ENCODE measurements at regions not wholly inside any gene's neighbourhood (a gene's known extent, or its start where the extent isn't known, plus 50 kb on each side); places are given as distances from the start of the nearest gene placed in this dataset.
"Not testable (repeated sequence)": the region's sequence is repeated elsewhere in the genome, so short reads cannot be mapped to it uniquely, and the experiment has no call there.

GRCh38 chr12:105575235-105575634 lies 244.7 kb downstream of the C12orf75 start:
- in situ Hi-C loops (cut with MboI; ENCODE audit: low sequenced_read_pairs) = no loop called here

DNA sequence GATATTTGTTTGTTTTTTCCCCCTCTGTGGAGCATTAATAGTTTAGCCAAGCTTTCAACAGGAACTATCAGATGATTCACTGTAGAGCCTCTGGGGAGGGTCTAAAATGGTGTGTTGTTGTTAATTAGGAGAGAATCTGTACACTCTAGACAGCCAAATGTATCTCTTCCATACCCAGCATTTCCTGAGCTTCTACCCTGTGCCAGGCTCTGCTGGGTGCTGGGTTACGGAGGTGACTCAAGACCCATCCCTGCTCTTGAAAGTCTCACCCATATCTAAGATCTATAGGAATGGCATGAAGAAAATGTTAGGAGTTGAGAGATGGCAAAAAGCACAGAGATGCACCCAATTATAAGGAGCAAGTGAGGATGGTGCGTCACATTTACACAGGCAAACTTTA lies 245.8 kb downstream of the C12orf75 start:
- in situ Hi-C loops (cut with MboI; ENCODE audit: low sequenced_read_pairs) = no loop called here

DNA sequence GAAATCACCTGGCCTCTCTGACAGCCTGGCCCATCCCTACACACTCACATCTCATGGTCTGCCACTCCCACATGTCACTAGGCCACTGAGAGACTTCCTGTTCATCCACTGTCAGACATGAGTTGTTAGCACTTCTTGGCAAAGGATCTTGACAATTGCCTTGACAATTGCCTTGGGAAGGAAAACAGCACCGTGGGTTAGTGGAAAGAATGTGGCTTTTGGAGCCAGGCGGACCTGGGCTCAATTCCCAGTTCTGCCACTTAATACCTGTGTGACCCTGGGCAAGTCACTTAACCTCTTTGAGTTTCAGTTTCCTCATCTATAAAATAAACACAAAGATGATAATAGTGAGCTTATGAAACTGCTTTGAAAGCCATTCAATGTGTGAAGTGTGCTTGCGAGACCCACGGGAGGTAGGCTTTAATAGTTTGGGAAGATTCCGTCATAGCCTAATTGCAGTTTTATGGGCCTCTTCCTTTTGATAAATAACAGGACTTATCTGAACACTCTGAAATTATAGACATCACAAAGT lies 250.4 kb downstream of the C12orf75 start:
- in situ Hi-C loops (cut with MboI; ENCODE audit: low sequenced_read_pairs) = no loop called here

GRCh38 chr12:105581420-105581819 lies 250.9 kb downstream of the C12orf75 start:
- in situ Hi-C loops (cut with MboI; ENCODE audit: low sequenced_read_pairs) = no loop called here

- in situ Hi-C loops (cut with MboI; ENCODE audit: low sequenced_read_pairs) = no loop called here
Measured at GRCh38 chr12:105585107-105585506, 254.6 kb downstream of the C12orf75 start.

DNA sequence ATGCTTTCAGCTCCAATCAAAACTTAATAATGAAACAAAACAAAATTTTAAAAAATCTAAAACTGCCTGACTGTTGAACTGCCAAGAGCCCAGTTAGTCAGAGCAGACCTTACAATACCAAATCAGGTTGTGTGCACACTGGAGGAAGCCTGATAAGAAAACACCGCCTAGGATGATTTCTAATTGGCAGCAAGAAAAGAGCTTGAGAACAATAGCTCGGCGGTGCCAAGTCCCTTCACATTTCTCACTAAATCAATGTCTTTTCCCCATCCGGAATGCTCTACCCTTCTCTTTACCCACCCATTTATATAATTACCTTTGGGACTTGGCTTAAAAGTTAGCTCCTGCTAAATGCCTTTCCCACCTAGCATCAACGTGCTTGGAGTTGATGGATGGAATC lies 256.7 kb downstream of the C12orf75 start:
- in situ Hi-C loops (cut with MboI; ENCODE audit: low sequenced_read_pairs) = no loop called here

DNA sequence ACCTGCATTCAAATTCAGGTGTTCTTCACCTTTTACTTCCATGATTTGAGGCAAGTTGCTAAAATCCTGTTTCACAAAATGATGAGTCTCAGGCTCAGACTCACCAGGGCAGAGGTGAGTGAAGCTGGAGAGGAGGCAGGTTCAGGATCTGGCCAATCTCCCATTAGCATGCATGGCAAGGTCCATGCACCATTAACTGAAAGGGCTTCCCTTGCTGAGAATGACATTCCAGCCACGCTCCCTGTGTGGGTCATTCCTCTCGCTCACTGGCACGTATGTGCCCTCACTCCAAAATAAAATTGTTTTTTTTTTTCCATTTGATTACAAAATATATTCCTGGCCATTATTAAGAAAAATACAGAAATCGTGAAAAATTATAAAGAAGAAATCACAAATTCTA lies 257.6 kb downstream of the C12orf75 start:
- in situ Hi-C loops (cut with MboI; ENCODE audit: low sequenced_read_pairs) = no loop called here

DNA sequence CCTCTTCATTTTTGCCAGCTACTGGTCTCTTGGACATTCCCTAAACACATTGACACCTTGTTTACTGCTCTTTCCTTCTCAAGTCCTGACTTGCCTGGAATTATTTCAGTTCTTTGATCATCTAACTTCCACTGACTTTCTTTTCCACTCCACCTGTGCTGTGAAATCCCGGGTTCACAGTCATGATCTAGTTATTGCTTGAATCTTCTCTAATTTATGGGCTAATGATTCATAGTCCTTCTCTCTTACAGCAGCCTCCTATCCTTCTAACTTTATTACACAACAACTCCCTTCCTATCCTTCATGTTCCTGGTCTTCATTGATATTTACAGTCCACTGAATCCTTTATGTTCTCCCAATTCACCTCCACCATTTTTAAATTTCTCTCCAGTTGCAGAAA lies 260.1 kb downstream of the C12orf75 start:
- in situ Hi-C loops (cut with MboI; ENCODE audit: low sequenced_read_pairs) = no loop called here

GRCh38 chr12:105595440-105595839 lies 264.9 kb downstream of the C12orf75 start:
- in situ Hi-C loops (cut with MboI; ENCODE audit: low sequenced_read_pairs) = no loop called here

DNA sequence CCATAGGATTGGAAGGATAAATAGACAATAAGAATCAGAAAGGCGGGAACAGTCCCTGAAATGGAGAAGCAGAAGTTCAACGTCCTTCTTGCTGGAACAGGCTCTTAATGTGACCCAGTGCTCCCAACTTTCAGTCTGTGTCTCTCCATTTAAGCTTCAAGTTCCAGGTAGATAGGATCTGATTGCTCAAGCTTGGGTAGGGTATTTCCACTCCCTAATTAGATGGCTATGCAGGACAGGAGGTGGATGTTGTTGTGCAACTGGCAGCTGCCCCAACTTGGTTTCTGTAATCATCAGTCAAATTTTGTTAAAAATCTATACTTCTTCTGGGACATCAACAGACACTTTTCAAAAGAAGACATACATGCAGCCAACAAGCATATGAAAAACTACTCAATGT lies 266.2 kb downstream of the C12orf75 start:
- in situ Hi-C loops (cut with MboI; ENCODE audit: low sequenced_read_pairs) = no loop called here

DNA sequence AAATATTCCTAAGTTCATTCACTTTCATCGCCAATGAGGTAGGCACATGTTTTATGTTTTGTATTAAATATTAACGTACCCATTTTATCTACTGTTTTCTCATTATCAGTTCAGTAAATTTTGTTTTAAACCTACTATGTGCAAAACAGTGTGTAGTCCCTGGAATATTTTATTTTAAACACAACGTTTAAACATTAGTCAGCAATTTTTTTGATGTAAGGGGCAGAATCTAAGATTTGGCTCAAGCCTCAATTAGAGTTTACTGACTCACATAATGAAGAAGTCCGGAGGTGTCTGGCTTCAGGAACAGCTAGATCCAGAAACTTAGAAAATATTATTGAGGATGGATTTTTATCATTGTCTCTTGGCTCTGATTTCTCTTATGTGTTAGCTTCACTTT lies 267.5 kb downstream of the C12orf75 start:
- in situ Hi-C loops (cut with MboI; ENCODE audit: low sequenced_read_pairs) = no loop called here

- in situ Hi-C loops (cut with MboI; ENCODE audit: low sequenced_read_pairs) = no loop called here
Measured at GRCh38 chr12:105600911-105601545, 270.5 kb downstream of the C12orf75 start.

DNA sequence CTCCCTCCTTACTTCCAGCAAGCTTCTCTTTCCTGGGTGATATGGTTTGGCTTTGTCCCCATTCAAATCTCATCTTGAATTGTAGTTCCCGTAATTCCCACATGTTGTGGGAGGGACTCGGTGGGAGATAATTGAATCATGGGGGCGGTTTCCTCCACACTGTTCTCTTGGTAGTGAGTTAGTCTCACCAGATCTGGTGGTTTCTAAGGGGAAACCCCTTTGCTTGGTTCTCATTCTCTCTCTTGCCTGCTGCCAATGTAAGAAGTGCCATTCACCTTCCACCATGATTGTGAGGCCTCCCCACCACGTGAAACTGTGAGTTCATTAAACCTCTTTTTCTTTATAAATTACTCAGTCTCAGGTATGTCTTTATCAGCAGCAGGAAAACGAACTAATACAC lies 271.8 kb downstream of the C12orf75 start:
- in situ Hi-C loops (cut with MboI; ENCODE audit: low sequenced_read_pairs) = not testable (repeated sequence)

DNA sequence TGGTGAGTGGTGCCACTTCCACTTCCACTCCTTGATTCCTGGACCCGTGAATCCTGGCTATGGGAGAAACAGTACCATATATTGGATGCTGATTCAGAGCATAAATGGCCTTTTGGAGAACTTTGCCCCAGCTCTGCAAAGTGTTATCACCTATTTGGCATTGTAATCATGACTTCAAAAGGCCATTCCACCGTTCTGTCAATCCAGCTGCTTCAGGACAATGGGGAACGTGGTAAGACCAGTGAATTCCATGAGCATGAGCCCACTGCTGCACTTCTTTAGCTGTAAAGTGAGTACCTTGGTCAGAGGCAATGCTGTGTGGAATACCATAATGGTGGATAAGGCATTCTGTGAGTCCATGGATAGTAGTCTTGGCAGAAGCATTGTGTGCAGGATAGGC lies 273.8 kb downstream of the C12orf75 start:
- in situ Hi-C loops (cut with MboI; ENCODE audit: low sequenced_read_pairs) = not testable (repeated sequence)

DNA sequence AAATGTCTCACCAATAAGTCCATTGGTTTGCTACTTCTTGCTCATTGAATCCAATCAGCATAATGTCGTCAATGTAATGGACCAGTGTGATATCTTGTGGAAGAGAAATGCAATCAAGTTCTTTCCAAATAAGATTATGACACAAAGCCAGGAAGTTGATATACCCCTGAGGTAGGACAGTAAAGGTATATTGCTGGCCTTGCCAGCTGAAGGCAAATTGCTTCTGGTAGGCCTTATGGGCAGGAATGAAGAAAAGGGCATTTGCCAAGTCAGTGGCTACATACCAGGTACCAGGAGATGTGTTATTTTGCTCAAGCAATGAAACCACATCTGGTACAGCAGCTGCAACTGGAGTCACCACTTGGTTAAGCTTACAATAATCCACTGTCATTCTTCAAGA lies 276.1 kb downstream of the C12orf75 start:
- in situ Hi-C loops (cut with MboI; ENCODE audit: low sequenced_read_pairs) = not testable (repeated sequence)

DNA sequence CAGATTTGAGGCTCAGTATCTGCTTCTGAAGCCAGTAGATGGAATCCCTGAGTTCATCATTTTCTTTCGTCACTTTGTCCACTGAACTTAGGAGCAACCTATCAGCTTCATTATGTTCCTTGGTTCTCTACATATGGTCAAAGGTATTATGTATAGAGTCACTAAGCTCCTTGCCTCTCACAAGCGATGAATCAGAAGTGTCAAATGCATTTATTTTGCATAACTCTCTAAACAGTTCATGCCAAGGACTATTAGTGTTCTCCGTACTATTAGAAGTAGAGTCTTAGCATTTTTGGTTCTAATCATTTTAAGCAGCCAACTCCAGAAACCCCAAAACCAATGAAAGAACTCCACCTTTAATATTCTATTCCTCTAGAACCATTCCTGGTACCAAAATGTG lies 278.5 kb downstream of the C12orf75 start:
- in situ Hi-C loops (cut with MboI; ENCODE audit: low sequenced_read_pairs) = not testable (repeated sequence)

- in situ Hi-C loops (cut with MboI; ENCODE audit: low sequenced_read_pairs) = no loop called here
Measured at GRCh38 chr12:105610459-105610858, 280.0 kb downstream of the C12orf75 start.

DNA sequence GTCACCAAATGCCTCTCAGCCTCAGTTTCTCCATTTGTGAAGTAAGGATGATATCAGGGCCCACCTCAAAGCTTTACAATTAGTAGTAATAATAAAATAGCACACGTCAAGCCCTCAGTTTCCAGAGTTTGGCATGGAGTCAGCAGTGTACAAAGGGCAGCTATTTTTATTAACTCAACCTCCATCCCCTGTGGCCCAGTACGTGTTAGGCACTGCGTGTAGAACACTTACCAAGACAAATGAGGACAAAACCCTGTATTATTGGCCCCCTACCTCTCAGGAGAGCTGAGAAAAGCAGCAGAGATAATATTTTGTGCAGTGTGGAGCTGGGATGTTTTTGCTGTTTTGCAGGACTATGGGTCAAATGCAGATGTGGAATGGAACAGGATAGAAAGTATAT lies 280.8 kb downstream of the C12orf75 start:
- in situ Hi-C loops (cut with MboI; ENCODE audit: low sequenced_read_pairs) = no loop called here

DNA sequence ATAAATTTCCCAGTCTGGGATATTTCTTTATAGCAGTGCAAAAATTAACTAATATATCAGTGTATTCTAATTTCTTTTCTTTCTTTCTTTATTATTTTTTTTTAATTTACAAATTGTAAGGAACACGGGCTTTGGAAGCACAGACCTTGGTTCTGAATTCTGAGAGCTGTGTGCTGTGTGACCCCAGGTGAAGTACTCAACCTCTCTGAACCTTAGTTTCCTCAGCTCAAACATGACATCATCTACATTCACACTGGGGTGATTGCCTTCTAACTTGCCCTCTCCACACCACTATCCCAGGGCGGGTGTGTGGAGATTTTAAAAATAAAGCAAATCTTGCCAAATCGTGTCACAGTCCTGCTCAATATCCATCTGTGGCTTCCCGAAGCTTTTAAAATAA lies 282.8 kb downstream of the C12orf75 start:
- in situ Hi-C loops (cut with MboI; ENCODE audit: low sequenced_read_pairs) = no loop called here

GRCh38 chr12:105613887-105614286 lies 283.4 kb downstream of the C12orf75 start:
- in situ Hi-C loops (cut with MboI; ENCODE audit: low sequenced_read_pairs) = no loop called here

- in situ Hi-C loops (cut with MboI; ENCODE audit: low sequenced_read_pairs) = no loop called here
Measured at GRCh38 chr12:105616971-105617540, 286.6 kb downstream of the C12orf75 start.

- in situ Hi-C loops (cut with MboI; ENCODE audit: low sequenced_read_pairs) = no loop called here
Measured at GRCh38 chr12:105622220-105622619, 291.7 kb downstream of the C12orf75 start.
